Endothelial cell of hepatic sinusoid (primary cell): ENCODE measurements at regions not wholly inside any gene's neighbourhood (a gene's known extent, or its start where the extent isn't known, plus 50 kb on each side); places are given as distances from the start of the nearest gene placed in this dataset.

Experiments
- in situ Hi-C: cut with HindIII; loops from 2 replicates; pipeline ENCODE4 v1.10.0; 2017; ENCODE audit warnings: low sequenced_read_pairs

GRCh38 chr2:8615576-8616281 is 66.1 kb upstream of the ID2 start:
- in situ Hi-C loops, result no loop called here

GRCh38 chr2:8617048-8617447 is 64.8 kb upstream of the ID2 start:
- in situ Hi-C loops, result no loop called here

GRCh38 chr2:8617590-8617989 is 64.3 kb upstream of the ID2 start:
- in situ Hi-C loops, result no loop called here

- in situ Hi-C loops, result no loop called here
Observed at GRCh38 chr2:8619071-8619470, 62.8 kb upstream of the ID2 start.

- in situ Hi-C loops, result loop anchor here (5.0 kb wide), 1 partner anchor 88 kb away; no protein-coding TSS in a partner anchor
Observed at GRCh38 chr2:8620611-8621382, 61.1 kb upstream of the ID2 start.

GRCh38 chr2:8622199-8622911 is 59.5 kb upstream of the ID2 start:
- in situ Hi-C loops, result loop anchor here (5.0 kb wide), 1 partner anchor 90 kb away; no protein-coding TSS in a partner anchor

- in situ Hi-C loops, result loop anchor here (5.0 kb wide), 1 partner anchor 91 kb away; no protein-coding TSS in a partner anchor
Observed at GRCh38 chr2:8622924-8623465, 58.9 kb upstream of the ID2 start.

GRCh38 chr2:8623576-8623957 is 58.3 kb upstream of the ID2 start:
- in situ Hi-C loops, result loop anchor here (5.0 kb wide), 1 partner anchor 91 kb away; no protein-coding TSS in a partner anchor

- in situ Hi-C loops, result loop anchor here (5.0 kb wide), 1 partner anchor 92 kb away; no protein-coding TSS in a partner anchor
Observed at GRCh38 chr2:8623958-8624591, 57.8 kb upstream of the ID2 start.

GRCh38 chr2:8624855-8625398 is 56.9 kb upstream of the ID2 start:
- in situ Hi-C loops, result loop anchor here (5.0 kb wide), 1 partner anchor 93 kb away; no protein-coding TSS in a partner anchor

- in situ Hi-C loops, result no loop called here
Observed at GRCh38 chr2:8625399-8626300, 56.2 kb upstream of the ID2 start.

- in situ Hi-C loops, result no loop called here
Observed at GRCh38 chr2:8626572-8626971, 55.3 kb upstream of the ID2 start.

GRCh38 chr2:8627019-8627691 is 54.7 kb upstream of the ID2 start:
- in situ Hi-C loops, result no loop called here

- in situ Hi-C loops, result no loop called here
Observed at GRCh38 chr2:8627692-8628085, 54.2 kb upstream of the ID2 start.

GRCh38 chr2:8628179-8628865 is 53.5 kb upstream of the ID2 start:
- in situ Hi-C loops, result no loop called here

GRCh38 chr2:8628866-8629209 is 53.0 kb upstream of the ID2 start:
- in situ Hi-C loops, result no loop called here

GRCh38 chr2:8629402-8629801 is 52.5 kb upstream of the ID2 start:
- in situ Hi-C loops, result no loop called here
